ENCODE measurements at regions not wholly inside any gene's neighbourhood (a gene's known extent, or its start where the extent isn't known, plus 50 kb on each side); places are given as distances from the start of the nearest gene placed in this dataset.

- TF ChIP-seq EZH2 (IDR thresholded peaks at IDR 0.05; ENCODE audit: borderline replicate concordance) (no peak), EZH2phosphoT487 (IDR thresholded peaks at IDR 0.05; ENCODE audit: low read depth, severe bottlenecking, unreplicated experiment) (no peak), CTCF (IDR thresholded peaks at IDR 0.05; ENCODE audit: poor library complexity) (no peak)
- H4K20me1 ChIP-seq (ENCODE audit: insufficient read depth, poor library complexity, severe bottlenecking): no peaks in the 10 kb centered on the region
Observed at GRCh38 chr5:164220522-164220921, 715.1 kb downstream of the MAT2B start.

GRCh38 chr5:164224236-164224635 is 718.8 kb downstream of the MAT2B start:
- Histone ChIP-seq H3K79me2 (no peaks in the 10 kb centered on the region), H3K9me2 (replicated peaks; ENCODE audit: insufficient read depth) (no peaks in the 10 kb centered on the region), H3K4me2 (no peak overlapping the region), H3K4me3 (no peak overlapping the region), H3K36me3 (replicated peaks; ENCODE audit: insufficient read depth, low read depth) (no peaks in the 10 kb centered on the region), H3K4me1 (ENCODE audit: insufficient read depth) (no peaks in the 10 kb centered on the region), H4K20me1 (ENCODE audit: insufficient read depth, poor library complexity, severe bottlenecking) (no peaks in the 10 kb centered on the region), H3K27ac (no peak overlapping the region), H3K27me3 (no peaks in the 10 kb centered on the region), H2AFZ (no peak overlapping the region), H3K9me3 (ENCODE audit: low read depth) (no peaks in the 10 kb centered on the region)
- no peak for DNase-seq (ENCODE audit: low spot score)
- WGBS (ENCODE audit: low lambda C conversion rate, missing lambda C conversion rate): 90% methylated on average over 2 of the region's 2 CpGs
- TF ChIP-seq CTCF (IDR thresholded peaks at IDR 0.05; ENCODE audit: poor library complexity) (no peak), EZH2 (IDR thresholded peaks at IDR 0.05; ENCODE audit: borderline replicate concordance) (no peak), EZH2phosphoT487 (IDR thresholded peaks at IDR 0.05; ENCODE audit: low read depth, severe bottlenecking, unreplicated experiment) (no peak)

More at GRCh38 chr5:164220522-164220921, 715.1 kb downstream of the MAT2B start:
- Histone ChIP-seq H2AFZ (no peak overlapping the region), H3K4me1 (ENCODE audit: insufficient read depth) (no peaks in the 10 kb centered on the region), H3K27me3 (no peaks in the 10 kb centered on the region), H3K4me2 (no peak overlapping the region), H3K27ac (no peak overlapping the region), H3K9me2 (replicated peaks; ENCODE audit: insufficient read depth) (no peaks in the 10 kb centered on the region), H3K9me3 (ENCODE audit: low read depth) (no peaks in the 10 kb centered on the region), H3K79me2 (no peaks in the 10 kb centered on the region), H3K36me3 (replicated peaks; ENCODE audit: insufficient read depth, low read depth) (no peaks in the 10 kb centered on the region), H3K4me3 (no peak overlapping the region)
- DNase-seq (ENCODE audit: low spot score): no peak

- Histone ChIP-seq H3K79me2 (no peaks in the 10 kb centered on the region), H3K4me2 (no peak overlapping the region), H3K36me3 (replicated peaks; ENCODE audit: insufficient read depth, low read depth) (no peaks in the 10 kb centered on the region), H4K20me1 (ENCODE audit: insufficient read depth, poor library complexity, severe bottlenecking) (no peaks in the 10 kb centered on the region), H3K27me3 (no peaks in the 10 kb centered on the region), H2AFZ (no peak overlapping the region), H3K9me2 (replicated peaks; ENCODE audit: insufficient read depth) (no peaks in the 10 kb centered on the region), H3K4me3 (no peak overlapping the region), H3K27ac (no peak overlapping the region), H3K4me1 (ENCODE audit: insufficient read depth) (no peaks in the 10 kb centered on the region), H3K9me3 (ENCODE audit: low read depth) (no peaks in the 10 kb centered on the region)
- TF ChIP-seq EZH2 (IDR thresholded peaks at IDR 0.05; ENCODE audit: borderline replicate concordance) (no peak), EZH2phosphoT487 (IDR thresholded peaks at IDR 0.05; ENCODE audit: low read depth, severe bottlenecking, unreplicated experiment) (no peak), CTCF (IDR thresholded peaks at IDR 0.05; ENCODE audit: poor library complexity) (no peak)
- DNase-seq (ENCODE audit: low spot score): no peak
- WGBS (ENCODE audit: low lambda C conversion rate, missing lambda C conversion rate): 100% methylated on average over 2 of the region's 2 CpGs
Observed at GRCh38 chr5:164224772-164225171, 719.4 kb downstream of the MAT2B start.

- Histone ChIP-seq H2AFZ (no peak overlapping the region), H3K9me3 (ENCODE audit: low read depth) (no peaks in the 10 kb centered on the region), H3K4me3 (no peak overlapping the region), H3K9me2 (replicated peaks; ENCODE audit: insufficient read depth) (no peaks in the 10 kb centered on the region), H3K79me2 (no peaks in the 10 kb centered on the region), H3K36me3 (replicated peaks; ENCODE audit: insufficient read depth, low read depth) (no peaks in the 10 kb centered on the region), H3K4me2 (no peak overlapping the region), H3K27me3 (no peaks in the 10 kb centered on the region), H3K4me1 (ENCODE audit: insufficient read depth) (no peaks in the 10 kb centered on the region), H3K27ac (no peak overlapping the region), H4K20me1 (ENCODE audit: insufficient read depth, poor library complexity, severe bottlenecking) (no peaks in the 10 kb centered on the region)
- TF ChIP-seq EZH2phosphoT487 (IDR thresholded peaks at IDR 0.05; ENCODE audit: low read depth, severe bottlenecking, unreplicated experiment): no peak
- TF ChIP-seq EZH2 (IDR thresholded peaks at IDR 0.05; ENCODE audit: borderline replicate concordance): no peak
- no peak for TF ChIP-seq CTCF (IDR thresholded peaks at IDR 0.05; ENCODE audit: poor library complexity)
- DNase-seq (ENCODE audit: low spot score): no peak
- WGBS (ENCODE audit: low lambda C conversion rate, missing lambda C conversion rate): 87% methylated on average over 1 of the region's 1 CpG
Observed at GRCh38 chr5:164230341-164230740, 724.9 kb downstream of the MAT2B start.

All from hepatocyte (in vitro differentiated cells).